Cardiac fibroblast (primary cell): ENCODE measurements at regions not wholly inside any gene's neighbourhood (a gene's known extent, or its start where the extent isn't known, plus 50 kb on each side); places are given as distances from the start of the nearest gene placed in this dataset.
A peak's percentile ranks its signal among the peaks of the same experiment; 100 is the strongest.
"Not testable (repeated sequence)": the region's sequence is repeated elsewhere in the genome, so short reads cannot be mapped to it uniquely, and the experiment has no call there.

Experiments used
- DNase-seq, 2 donors: peaks; one replicate each; pipeline versions ENCODE4 v3.0.0 to v3.0.0-alpha.2; 2010; ENCODE audit warnings: low read depth in 2 of 2
- H3K4me3 ChIP-seq, 2 donors: replicated peaks in 1 of 2; 1 replicate in 1 of 2; 2 replicates in 1 of 2; pipeline ENCODE4 v1.5.1; 2011; ENCODE audit warnings: low read depth in 2 of 2, low read length in 2 of 2, mild to moderate bottlenecking in 2 of 2, moderate library complexity in 1 of 2
- CTCF ChIP-seq: IDR thresholded peaks from one replicate; pipeline ENCODE4 v1.5.1; 2011; ENCODE audit warnings: low read depth, mild to moderate bottlenecking, low read length, inconsistent platforms

- DNase-seq, result no peak
- H3K4me3 ChIP-seq, result no peak overlapping the region
- TF ChIP-seq CTCF, result no peak
These were observed 627.9 kb upstream of the ZNF385D start for GRCh38 chr3:22378869-22379268.

- no peak for TF ChIP-seq CTCF
- DNase-seq, result no peak
- H3K4me3 ChIP-seq, result no peak overlapping the region
These were observed 629.2 kb upstream of the ZNF385D start for GRCh38 chr3:22380253-22380652.

- not testable (repeated sequence) for DNase-seq
These were observed 630.6 kb upstream of the ZNF385D start for GRCh38 chr3:22381564-22381963.

GRCh38 chr3:22383285-22383684 lies 632.3 kb upstream of the ZNF385D start:
- DNase-seq, result no peak
- TF ChIP-seq CTCF, result no peak
- no peak overlapping the region for H3K4me3 ChIP-seq

More at GRCh38 chr3:22381564-22381963, 630.6 kb upstream of the ZNF385D start:
- H3K4me3 ChIP-seq, result not testable (repeated sequence)

GRCh38 chr3:22386107-22386506 lies 635.1 kb upstream of the ZNF385D start:
- no peak for DNase-seq
- no peak for TF ChIP-seq CTCF
- no peak overlapping the region for H3K4me3 ChIP-seq

- H3K4me3 ChIP-seq, result no peak overlapping the region
- DNase-seq, result no peak
- TF ChIP-seq CTCF, result no peak
These were observed 641.3 kb upstream of the ZNF385D start for GRCh38 chr3:22392286-22392685.

GRCh38 chr3:22392859-22393258 lies 641.8 kb upstream of the ZNF385D start:
- H3K4me3 ChIP-seq, result no peak overlapping the region
- TF ChIP-seq CTCF, result no peak
- no peak for DNase-seq

- TF ChIP-seq CTCF, result no peak
- H3K4me3 ChIP-seq, result no peak overlapping the region
- peak in 1 of 2 donors; percentile 26 for DNase-seq
These were observed 648.6 kb upstream of the ZNF385D start for GRCh38 chr3:22399566-22399965.
